Type B pancreatic cell (in vitro differentiated cells): ENCODE measurements at regions not wholly inside any gene's neighbourhood (a gene's known extent, or its start where the extent isn't known, plus 50 kb on each side); places are given as distances from the start of the nearest gene placed in this dataset.

ENCODE experiments used
- DNase-seq: peaks from one replicate; pipeline ENCODE4 v3.0.0; 2021; ENCODE audit warnings: mixed read lengths; ENCODE audit not compliant: unreplicated experiment; ENCODE audit errors: extremely low spot score
- H3K27ac Mint-ChIP-seq: 2 replicates; pipeline ENCODE4 v1.8.0; 2021; ENCODE audit warnings: mild to moderate bottlenecking, mixed read lengths
- H3K27me3 Mint-ChIP-seq: 2 replicates; pipeline ENCODE4 v1.8.0; 2021; ENCODE audit warnings: mixed read lengths
- H3K36me3 Mint-ChIP-seq: 2 replicates; pipeline ENCODE4 v1.8.0; 2021; ENCODE audit warnings: mixed read lengths
- H3K4me1 Mint-ChIP-seq: one replicate; pipeline ENCODE4 v1.8.0; 2021; ENCODE audit warnings: mixed read lengths; ENCODE audit not compliant: unreplicated experiment
- H3K4me3 Mint-ChIP-seq: 2 replicates; pipeline ENCODE4 v1.8.0; 2021; ENCODE audit warnings: mild to moderate bottlenecking, mixed read lengths
- H3K9me3 Mint-ChIP-seq: 2 replicates; pipeline ENCODE4 v1.8.0; 2021; ENCODE audit warnings: mixed read lengths
- CTCF ChIP-seq: fragments of 200-600 bp; sonication (generic); conservative IDR thresholded peaks from 2 replicates; pipeline ENCODE4 v1.5.0; 2021; ENCODE audit warnings: antibody characterized with exemption, mild to moderate bottlenecking

- Mint-ChIP-seq H3K36me3 (no peaks in the 10 kb centered on the region), H3K27me3 (no peaks in the 10 kb centered on the region), H3K4me3 (peak overlapping the region; percentile 74), H3K9me3 (peaks cover 6% of the 10 kb centered on the region), H3K4me1 (peaks cover 36% of the 10 kb centered on the region), H3K27ac (peak overlapping the region; percentile 91)
- no peak for TF ChIP-seq CTCF
- DNase-seq: no peak
Measured at GRCh38 chr15:66932634-66933024, 132.8 kb upstream of the SMAD3 start.

GRCh38 chr15:66933932-66934867 lies 131.2 kb upstream of the SMAD3 start:
- no peak for TF ChIP-seq CTCF
- Mint-ChIP-seq H3K9me3 (peaks cover 6% of the 10 kb centered on the region), H3K4me1 (peaks cover 27% of the 10 kb centered on the region), H3K36me3 (no peaks in the 10 kb centered on the region), H3K27me3 (no peaks in the 10 kb centered on the region), H3K4me3 (no peak overlapping the region), H3K27ac (no peak overlapping the region)
- no peak for DNase-seq

- H3K9me3 Mint-ChIP-seq: peaks cover 6% of the 10 kb centered on the region
- DNase-seq: no peak
- H3K4me1 Mint-ChIP-seq: peaks cover 24% of the 10 kb centered on the region
- H3K4me3 Mint-ChIP-seq: no peak overlapping the region
- H3K27ac Mint-ChIP-seq: no peak overlapping the region
- H3K27me3 Mint-ChIP-seq: no peaks in the 10 kb centered on the region
- TF ChIP-seq CTCF: no peak
- H3K36me3 Mint-ChIP-seq: no peaks in the 10 kb centered on the region
Measured at GRCh38 chr15:66934868-66935520, 130.4 kb upstream of the SMAD3 start.

GRCh38 chr15:66935688-66936087 lies 129.7 kb upstream of the SMAD3 start:
- peaks cover 6% of the 10 kb centered on the region for H3K9me3 Mint-ChIP-seq

More at GRCh38 chr15:66935688-66936087, 129.7 kb upstream of the SMAD3 start:
- no peak for DNase-seq
- H3K4me3 Mint-ChIP-seq: peak overlapping the region; percentile 17
- H3K36me3 Mint-ChIP-seq: no peaks in the 10 kb centered on the region
- H3K4me1 Mint-ChIP-seq: peaks cover 21% of the 10 kb centered on the region
- no peaks in the 10 kb centered on the region for H3K27me3 Mint-ChIP-seq
- TF ChIP-seq CTCF: no peak
- no peak overlapping the region for H3K27ac Mint-ChIP-seq
